ENCODE measurements at regions not wholly inside any gene's neighbourhood (a gene's known extent, or its start where the extent isn't known, plus 50 kb on each side); places are given as distances from the start of the nearest gene placed in this dataset.

GRCh38 chr6:75546381-75546780 is 52.8 kb upstream of the FILIP1 start:
- DNase-seq (ENCODE audit: low spot score): peak; percentile 20

- DNase-seq (ENCODE audit: low spot score): no peak
These were observed 51.0 kb upstream of the SENP6 start for GRCh38 chr6:75550544-75551167.

- no peak for DNase-seq (ENCODE audit: low spot score)
These were observed 50.2 kb upstream of the SENP6 start for GRCh38 chr6:75551367-75551952.

Measured in HuH-7 (cell line).